GM18507 (cell line): ENCODE measurements at regions not wholly inside any gene's neighbourhood (a gene's known extent, or its start where the extent isn't known, plus 50 kb on each side); places are given as distances from the start of the nearest gene placed in this dataset.
"Not testable (repeated sequence)": the region's sequence is repeated elsewhere in the genome, so short reads cannot be mapped to it uniquely, and the experiment has no call there.

Experiments used
- DNase-seq: peaks from one replicate; pipeline ENCODE4 v3.0.0; 2011; ENCODE audit warnings: low read depth; ENCODE audit not compliant: insufficient read length; ENCODE audit errors: extremely low spot score
- FAIRE-seq: peaks from 2 replicates; lab custom pipeline; 2011; peaks lifted over from hg19 to GRCh38; lab: Jason Lieb, UNC

DNA sequence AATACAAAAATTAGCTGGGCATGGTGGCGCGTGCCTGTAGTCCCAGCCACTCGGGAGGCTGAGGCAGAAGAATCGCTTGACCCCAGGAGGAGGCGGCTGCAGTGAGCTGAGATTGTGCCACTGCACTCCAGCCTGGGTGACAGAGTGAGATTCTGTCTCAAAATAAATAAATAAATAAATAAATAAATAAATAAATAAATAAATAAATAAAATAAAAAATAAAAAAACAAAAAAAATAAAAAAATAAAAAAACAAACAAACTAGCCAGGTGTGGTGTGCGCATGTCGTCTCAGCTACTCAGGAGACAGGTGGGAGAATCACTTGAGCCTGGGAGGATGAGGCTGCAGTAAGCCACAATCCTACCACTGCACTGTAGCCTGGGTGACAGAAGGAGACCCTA, 175.4 kb downstream of the C9orf152 start:
- DNase-seq, FAIRE-seq: not testable (repeated sequence)

- no peak for DNase-seq
- no peak for FAIRE-seq
Observed at GRCh38 chr9:110033869-110034268, 174.1 kb downstream of the C9orf152 start.

- no peak for FAIRE-seq
- DNase-seq: no peak
Observed at GRCh38 chr9:110036286-110036685, 171.7 kb downstream of the C9orf152 start.

DNA sequence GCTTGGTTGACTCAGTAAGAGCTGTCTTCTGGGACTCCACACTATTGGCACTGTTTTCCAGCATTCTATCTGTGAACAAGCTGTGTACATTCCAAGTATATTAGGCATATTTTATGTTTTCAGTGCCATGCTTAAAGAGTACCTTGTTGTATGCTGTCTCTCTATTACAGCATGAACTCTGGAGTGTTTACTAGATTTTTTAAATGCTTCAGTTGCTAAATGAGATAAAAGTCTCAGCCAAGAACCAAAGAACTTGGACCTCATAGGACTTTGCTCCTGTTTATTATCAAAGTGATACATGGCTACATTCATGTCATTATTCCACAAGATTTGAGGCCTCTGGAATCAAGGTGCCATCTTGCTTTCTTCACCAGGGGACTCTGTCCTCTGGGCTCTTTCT, 167.2 kb downstream of the C9orf152 start:
- DNase-seq: no peak
- no peak for FAIRE-seq

- DNase-seq (no peak), FAIRE-seq (no peak)
Observed at GRCh38 chr9:110041452-110041851, 166.5 kb downstream of the C9orf152 start.

DNA sequence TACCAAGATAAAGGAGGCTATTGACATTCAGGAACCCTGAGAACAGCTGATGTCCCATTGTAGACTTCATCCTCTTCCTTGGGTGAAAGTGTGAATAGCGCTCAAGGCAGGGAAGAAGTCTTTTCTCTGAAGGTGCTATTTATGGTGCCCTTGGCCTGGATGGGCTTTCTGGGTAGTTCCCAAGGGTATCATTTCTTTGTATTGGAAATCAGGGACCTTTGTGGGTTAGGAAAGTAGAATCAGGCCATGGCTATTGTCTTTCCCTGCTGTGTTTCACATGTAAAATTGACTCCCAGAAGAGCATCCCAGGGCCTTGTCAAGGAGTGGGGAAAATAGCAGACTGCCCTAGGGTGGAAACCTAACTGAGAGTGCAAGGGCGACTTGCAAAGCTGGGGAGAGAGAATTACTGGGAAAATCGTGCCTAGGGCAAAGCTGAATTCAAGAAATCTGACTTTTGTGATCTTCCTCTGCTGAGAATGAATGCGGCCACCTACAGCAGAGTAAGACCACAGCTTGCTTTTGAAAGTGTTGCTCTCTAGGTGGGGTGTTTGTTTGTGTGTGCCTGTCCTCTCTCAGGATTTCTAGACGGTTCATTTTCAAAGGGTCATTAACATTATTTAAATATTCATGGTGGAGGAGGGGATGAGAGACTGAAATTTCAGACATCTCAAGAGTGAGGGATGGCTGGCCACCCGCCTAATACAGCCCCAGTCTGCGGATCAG, 160.6 kb downstream of the C9orf152 start:
- FAIRE-seq (peak; percentile 36), DNase-seq (no peak)

DNA sequence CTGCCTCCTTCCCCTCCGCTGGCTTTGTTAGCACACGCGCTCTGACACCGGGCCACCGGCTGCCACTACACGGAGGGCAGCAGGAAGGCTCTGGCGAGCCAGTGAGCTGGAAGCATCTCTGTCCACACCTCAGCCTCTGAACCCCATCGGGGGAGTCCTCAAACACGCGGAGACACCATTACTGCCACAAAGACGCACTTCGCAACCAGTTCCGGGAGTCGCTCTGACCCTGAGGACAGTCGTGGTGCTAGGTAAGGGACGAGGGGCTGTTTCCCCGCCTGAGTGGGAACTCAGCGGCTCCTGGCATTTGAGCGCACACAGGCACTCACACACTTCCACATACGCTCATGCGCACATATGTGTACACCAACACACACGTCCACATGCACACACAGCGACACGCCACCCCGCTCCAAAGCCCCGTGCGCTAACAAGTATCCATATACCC, 160.0 kb downstream of the C9orf152 start:
- no peak for DNase-seq
- FAIRE-seq: no peak

DNA sequence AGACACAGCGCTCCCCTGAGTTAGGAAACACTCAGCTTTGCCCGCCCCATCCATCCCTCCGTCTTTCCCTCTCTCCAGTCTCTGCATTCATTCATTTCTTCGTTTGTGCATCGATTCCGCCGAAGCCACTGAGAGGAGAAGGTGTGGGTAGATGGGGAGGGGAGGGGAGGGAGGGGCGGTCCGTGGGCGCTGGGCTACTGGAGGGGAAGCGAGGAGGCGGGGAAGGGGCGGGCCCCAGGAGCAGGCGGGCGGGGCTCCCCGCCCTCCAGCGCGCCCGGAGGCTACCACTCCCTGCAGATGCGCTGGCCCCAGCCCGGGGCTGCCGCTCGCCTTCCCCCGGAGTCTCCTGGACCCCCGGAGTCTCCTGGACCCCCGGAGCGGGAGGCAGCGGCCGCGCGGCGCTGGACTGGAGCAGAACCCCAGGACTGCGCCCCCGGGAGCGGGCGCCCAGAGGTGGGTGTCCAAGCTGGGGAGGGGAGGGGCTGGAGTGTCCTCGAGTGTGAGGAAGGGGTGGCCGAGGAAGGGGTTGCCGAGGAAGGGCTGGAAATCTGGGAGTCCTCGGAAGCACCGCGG, 159.5 kb downstream of the C9orf152 start:
- DNase-seq (peak; percentile 75), FAIRE-seq (peak; percentile 87)

GRCh38 chr9:110048976-110049698, 158.8 kb downstream of the C9orf152 start:
- no peak for FAIRE-seq
- no peak for DNase-seq

- DNase-seq: no peak
- FAIRE-seq: no peak
Observed at GRCh38 chr9:110049699-110050450, 158.1 kb downstream of the C9orf152 start.

DNA sequence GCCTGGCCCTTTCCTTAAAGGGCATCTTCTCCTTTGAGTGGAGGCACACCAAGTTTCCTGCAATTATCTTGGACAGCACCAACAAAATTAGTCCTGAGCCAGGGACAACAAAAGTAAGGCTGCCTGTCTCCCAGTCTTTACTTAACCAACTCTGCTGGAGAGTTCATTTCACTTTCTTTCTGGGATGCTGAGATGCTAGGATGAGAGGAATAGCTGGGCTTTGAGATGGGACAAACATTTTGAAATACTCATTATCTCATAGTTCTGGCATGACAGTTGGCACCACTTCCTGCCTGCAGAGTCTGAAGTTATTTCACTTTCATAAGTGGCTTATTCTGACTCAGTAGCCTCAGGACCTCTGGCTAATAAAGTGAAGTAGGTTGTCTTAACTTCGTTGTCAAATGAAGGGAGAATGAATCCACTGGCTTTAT, 157.0 kb downstream of the C9orf152 start:
- no peak for DNase-seq
- peak; percentile 83 for FAIRE-seq

DNA sequence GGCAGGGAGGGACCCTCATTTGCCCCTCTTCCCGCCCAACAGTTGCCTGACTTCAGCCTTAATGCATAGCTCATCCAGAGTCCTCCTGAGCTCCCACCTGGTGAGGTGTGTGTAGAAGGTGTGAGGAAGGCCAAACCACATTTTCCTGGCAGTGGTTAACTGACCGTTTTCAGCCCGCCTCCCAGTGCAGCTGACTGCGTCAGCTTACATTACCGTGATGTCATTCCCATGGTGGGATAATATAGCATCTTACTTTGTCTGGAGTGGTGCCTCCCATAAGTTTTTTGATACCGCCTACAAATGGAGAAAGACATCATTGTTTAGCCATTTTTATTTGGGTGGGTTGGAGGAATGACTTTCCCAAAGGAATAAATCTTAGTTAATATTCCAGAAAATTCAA, 151.9 kb downstream of the C9orf152 start:
- DNase-seq: no peak
- no peak for FAIRE-seq

- no peak for DNase-seq
- FAIRE-seq: peak; percentile 82
Observed at GRCh38 chr9:110058304-110058953, 149.5 kb downstream of the C9orf152 start.

DNA sequence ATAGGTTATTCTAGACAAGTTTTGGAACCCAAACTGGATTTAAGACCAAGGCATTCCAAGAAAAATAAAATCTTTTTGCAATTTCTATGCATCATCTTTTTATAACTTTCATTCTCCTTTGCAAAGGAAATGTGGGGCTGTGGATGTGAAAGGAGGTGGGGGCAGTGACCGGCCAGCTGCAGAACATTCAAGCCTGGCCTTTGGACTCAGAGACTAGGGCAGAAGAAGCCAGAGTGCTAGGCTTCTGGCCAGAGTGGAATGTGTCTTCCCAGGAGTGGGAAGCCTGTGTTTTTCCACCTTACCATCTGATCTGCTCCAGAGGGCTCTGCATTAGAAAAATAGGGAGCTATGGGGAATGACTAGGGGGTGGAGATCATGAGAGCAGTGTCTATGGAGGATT, 148.5 kb downstream of the C9orf152 start:
- no peak for DNase-seq
- FAIRE-seq: no peak

GRCh38 chr9:110064803-110065202, 143.2 kb downstream of the C9orf152 start:
- no peak for DNase-seq
- no peak for FAIRE-seq

- no peak for DNase-seq
- FAIRE-seq: peak; percentile 51
Observed at GRCh38 chr9:110065532-110065931, 142.4 kb downstream of the C9orf152 start.

DNA sequence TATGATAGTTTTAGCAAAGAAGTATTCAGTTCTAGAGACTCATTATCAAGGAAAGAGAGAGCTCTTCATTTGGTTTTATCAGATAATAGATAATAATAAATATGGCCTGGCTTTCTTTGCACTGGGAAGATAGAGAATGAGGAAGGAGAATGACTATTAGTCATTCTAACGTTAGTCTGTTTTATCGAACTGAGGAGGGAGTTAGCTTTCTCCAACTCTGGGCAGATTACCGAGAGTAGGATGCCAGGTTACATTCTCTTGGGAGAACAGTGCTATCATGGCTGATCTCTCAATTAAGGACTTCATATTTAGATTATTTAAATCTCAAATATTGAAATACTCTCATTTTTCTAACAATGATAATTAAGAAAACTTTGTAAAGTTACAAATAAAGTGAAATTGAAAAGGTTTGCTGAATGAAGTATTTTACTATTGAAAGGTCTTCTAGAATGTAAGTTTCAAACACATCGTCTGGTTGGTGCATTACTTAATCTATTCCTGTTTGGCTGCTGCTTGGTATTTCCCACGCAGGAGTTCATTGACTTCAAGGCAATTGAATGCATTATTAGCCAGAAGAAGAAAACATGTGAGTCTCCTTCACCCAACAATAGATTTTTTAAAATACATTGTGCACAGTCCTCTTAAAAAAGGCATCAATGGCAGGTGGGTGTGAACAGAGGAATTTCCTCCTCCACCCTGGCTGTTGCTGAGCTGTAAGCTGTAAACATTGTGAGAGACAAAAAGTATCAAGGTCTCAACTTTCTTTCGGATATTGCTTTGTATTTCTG, 140.8 kb downstream of the C9orf152 start:
- no peak for DNase-seq

GRCh38 chr9:110068212-110068611, 139.7 kb downstream of the C9orf152 start:
- DNase-seq (no peak), FAIRE-seq (no peak)

More for the DNA sequence above, 140.8 kb downstream of the C9orf152 start:
- no peak for FAIRE-seq
